SK-N-SH (cell line): ENCODE measurements at regions not wholly inside any gene's neighbourhood (a gene's known extent, or its start where the extent isn't known, plus 50 kb on each side); places are given as distances from the start of the nearest gene placed in this dataset.

Experiments used
- CTCF ChIA-PET: fragments of 300-600, 350-600 bp; formaldehyde crosslinking; extraction: SDS; loops from one replicate; lab custom pipeline; 2021; lab: Yijun Ruan, JAX
- POLR2A ChIA-PET: fragments of 350-600 bp; sonication (Branson Sonifier 250); formaldehyde crosslinking; extraction: SDS; loops from one replicate; lab custom pipeline; 2020; ENCODE audit warnings: antibody characterized with exemption, inconsistent platforms; lab: Yijun Ruan, JAX
- DNase-seq: peaks from one replicate; pipeline ENCODE4 v3.0.0; 2012
- H2AFZ ChIP-seq: fragments of 200-600 bp; sonication (generic); 2 replicates; pipeline ENCODE4 v1.8.1; 2016; ENCODE audit warnings: antibody characterized with exemption, mild to moderate bottlenecking, low read depth
- H3F3A ChIP-seq: fragments of 200-600 bp; sonication (generic); replicated peaks from 2 replicates; pipeline ENCODE3; 2016; ENCODE audit warnings: antibody characterized with exemption, mild to moderate bottlenecking; ENCODE audit not compliant: insufficient read depth
- H3K27ac ChIP-seq, 2 experiments: fragments of 200-500 bp in 1 of 2; fragments of 200-600 bp in 1 of 2; sonication (Bioruptor generic) in 1 of 2; sonication (generic), shearing (Covaris generic) in 1 of 2; 2 replicates each; pipeline versions ENCODE4 v1.5.1 to v1.6.1; 2014 to 2016; ENCODE audit warnings: low read depth in 2 of 2, inconsistent platforms in 1 of 2, low read length in 1 of 2, mild to moderate bottlenecking in 1 of 2, mixed read lengths in 1 of 2
- H3K27me3 ChIP-seq: fragments of 200-600 bp; sonication (generic), shearing (Covaris generic); 2 replicates; pipeline ENCODE4 v1.6.1; 2016; ENCODE audit warnings: mixed run types; ENCODE audit not compliant: insufficient read depth
- H3K36me3 ChIP-seq, 2 experiments: fragments of 200-500 bp in 1 of 2; fragments of 200-600 bp in 1 of 2; sonication (Bioruptor generic) in 1 of 2; sonication (generic) in 1 of 2; replicated peaks in 1 of 2; 2 replicates each; pipeline versions ENCODE3 to v1.5.1; 2014 to 2016; ENCODE audit warnings: low read length in 1 of 2, mild to moderate bottlenecking in 1 of 2; ENCODE audit not compliant: insufficient read depth in 2 of 2, control insufficient read depth in 1 of 2
- H3K4me1 ChIP-seq, 2 experiments: fragments of 200-500 bp in 1 of 2; fragments of 200-600 bp in 1 of 2; sonication (Bioruptor generic) in 1 of 2; sonication (generic), shearing (Covaris generic) in 1 of 2; 2 replicates each; pipeline versions ENCODE4 v1.5.1 to v1.6.1; 2014 to 2016; ENCODE audit warnings: low read depth in 1 of 2, low read length in 1 of 2, mixed run types in 1 of 2; ENCODE audit not compliant: insufficient read depth in 2 of 2, control insufficient read depth in 1 of 2
- H3K4me2 ChIP-seq: fragments of 200-600 bp; sonication (generic), shearing (Covaris generic); 2 replicates; pipeline ENCODE4 v1.6.1; 2017; ENCODE audit warnings: mixed run types
- H3K4me3 ChIP-seq, 2 experiments: fragments of 200-500 bp in 1 of 2; fragments of 200-600 bp in 1 of 2; sonication (Bioruptor generic) in 1 of 2; sonication (generic), shearing (Covaris generic) in 1 of 2; 2 replicates each; pipeline versions ENCODE4 v1.5.1 to v1.8.1; 2014 to 2016; ENCODE audit warnings: low read depth in 2 of 2, inconsistent platforms in 1 of 2, low read length in 1 of 2, mild to moderate bottlenecking in 1 of 2, mixed read lengths in 1 of 2, moderate library complexity in 1 of 2
- H3K79me2 ChIP-seq: fragments of 200-600 bp; sonication (generic); 2 replicates; pipeline ENCODE4 v1.8.1; 2017; ENCODE audit warnings: mild to moderate bottlenecking; ENCODE audit not compliant: insufficient read depth
- H3K9ac ChIP-seq: fragments of 200-600 bp; sonication (generic); 2 replicates; pipeline ENCODE4 v1.6.1; 2017; ENCODE audit warnings: mixed run types
- H3K9me2 ChIP-seq: fragments of 200-600 bp; sonication (generic); 2 replicates; pipeline ENCODE4 v1.6.1; 2017; ENCODE audit warnings: mixed run types
- H3K9me3 ChIP-seq: fragments of 200-600 bp; sonication (generic); 2 replicates; pipeline ENCODE4 v1.6.1; 2017; ENCODE audit warnings: mixed run types, mild to moderate bottlenecking, moderate library complexity
- H4K20me1 ChIP-seq: fragments of 200-600 bp; sonication (generic); 2 replicates; pipeline ENCODE4 v1.6.1; 2017; ENCODE audit warnings: mild to moderate bottlenecking, mixed run types; ENCODE audit not compliant: insufficient read depth
- ELF1 ChIP-seq: IDR thresholded peaks from 2 replicates; pipeline ENCODE4 v1.4.0; 2012
- EP300 ChIP-seq, 2 experiments: IDR thresholded peaks; 2 replicates each; pipeline versions ENCODE4 v1.4.0 to v1.6.1; 2012; ENCODE audit warnings: borderline replicate concordance in 1 of 2, low read depth in 1 of 2, low read length in 1 of 2
- EZH2phosphoT487 ChIP-seq: fragments of 200-600 bp; sonication (generic); IDR thresholded peaks from 2 replicates; pipeline ENCODE4 v1.6.1; 2017; ENCODE audit warnings: low read depth, mixed run types, mild to moderate bottlenecking, antibody characterized with exemption, moderate library complexity, borderline replicate concordance
- FOXJ3 ChIP-seq: sonication (generic); formaldehyde crosslinking; IDR thresholded peaks from 2 replicates; pipeline ENCODE4 v1.5.1; 2020; ENCODE audit warnings: mild to moderate bottlenecking, missing genetic modification reagents
- FOXM1 ChIP-seq: IDR thresholded peaks from 2 replicates; pipeline ENCODE4 v1.4.0; 2012; ENCODE audit warnings: low read depth, mild to moderate bottlenecking
- GABPA ChIP-seq: IDR thresholded peaks from 2 replicates; pipeline ENCODE4 v1.4.0; 2012; ENCODE audit warnings: low read depth, mild to moderate bottlenecking
- GATA2 ChIP-seq: sonication (generic); formaldehyde crosslinking; IDR thresholded peaks from 2 replicates; pipeline ENCODE4 v1.5.0; 2020; ENCODE audit warnings: mild to moderate bottlenecking, missing genetic modification reagents
- JUND ChIP-seq: IDR thresholded peaks from 2 replicates; pipeline ENCODE4 v1.4.0; 2012
- MEF2A ChIP-seq: IDR thresholded peaks from 2 replicates; pipeline ENCODE4 v1.4.0; 2012; ENCODE audit warnings: low read depth, borderline replicate concordance
- NFIC ChIP-seq: IDR thresholded peaks from 2 replicates; pipeline ENCODE4 v1.4.0; 2012; ENCODE audit warnings: borderline replicate concordance
- NRF1 ChIP-seq: IDR thresholded peaks from 2 replicates; pipeline ENCODE4 v1.6.1; 2012; ENCODE audit warnings: low read depth, mild to moderate bottlenecking, low read length
- RXRA ChIP-seq: IDR thresholded peaks from 2 replicates; pipeline ENCODE4 v1.4.0; 2012; ENCODE audit warnings: low read depth, mild to moderate bottlenecking, borderline replicate concordance
- SMC3 ChIP-seq: IDR thresholded peaks from 2 replicates; pipeline ENCODE4 v1.6.1; 2012; ENCODE audit warnings: low read depth, low read length, improper control_type of control experiment
- TCF12 ChIP-seq: IDR thresholded peaks from 2 replicates; pipeline ENCODE4 v1.4.0; 2012
- YY1 ChIP-seq: IDR thresholded peaks from 2 replicates; pipeline ENCODE4 v1.4.0; 2012; ENCODE audit warnings: low read depth, mild to moderate bottlenecking
- WGBS: methylation state at CpG from one replicate; pipeline ENCODE4 v1.1.6; 2017; ENCODE audit warnings: low lambda C conversion rate; 5-methylcytosine and 5-hydroxymethylcytosine counted together
- TF ChIP-seq, protein P1 (sequence below): IDR thresholded peaks from 2 replicates; pipeline ENCODE4 v1.4.0; 2012; ENCODE audit warnings: low read depth, borderline replicate concordance
- TF ChIP-seq, protein P2 (sequence below): IDR thresholded peaks from 2 replicates; pipeline ENCODE4; 2012
- TF ChIP-seq, protein P3 (sequence below): fragments of 150-350 bp; IDR thresholded peaks from 2 replicates; pipeline ENCODE4 v1.6.1; 2017; ENCODE audit warnings: antibody characterized with exemption, low read length, low read depth, borderline replicate concordance
- TF ChIP-seq, protein P4 (sequence below): fragments of 200-600 bp; sonication (generic); IDR thresholded peaks from 2 replicates; pipeline ENCODE4 v1.6.1; 2017; ENCODE audit warnings: antibody characterized with exemption, mild to moderate bottlenecking, moderate library complexity
- TF ChIP-seq, protein P5 (sequence below): IDR thresholded peaks from 2 replicates; pipeline ENCODE4 v1.4.0; 2012; ENCODE audit warnings: low read depth, borderline replicate concordance
- TF ChIP-seq, protein P6 (sequence below): IDR thresholded peaks from 2 replicates; pipeline ENCODE4 v1.4.0; 2012; ENCODE audit warnings: low read depth

DNA sequence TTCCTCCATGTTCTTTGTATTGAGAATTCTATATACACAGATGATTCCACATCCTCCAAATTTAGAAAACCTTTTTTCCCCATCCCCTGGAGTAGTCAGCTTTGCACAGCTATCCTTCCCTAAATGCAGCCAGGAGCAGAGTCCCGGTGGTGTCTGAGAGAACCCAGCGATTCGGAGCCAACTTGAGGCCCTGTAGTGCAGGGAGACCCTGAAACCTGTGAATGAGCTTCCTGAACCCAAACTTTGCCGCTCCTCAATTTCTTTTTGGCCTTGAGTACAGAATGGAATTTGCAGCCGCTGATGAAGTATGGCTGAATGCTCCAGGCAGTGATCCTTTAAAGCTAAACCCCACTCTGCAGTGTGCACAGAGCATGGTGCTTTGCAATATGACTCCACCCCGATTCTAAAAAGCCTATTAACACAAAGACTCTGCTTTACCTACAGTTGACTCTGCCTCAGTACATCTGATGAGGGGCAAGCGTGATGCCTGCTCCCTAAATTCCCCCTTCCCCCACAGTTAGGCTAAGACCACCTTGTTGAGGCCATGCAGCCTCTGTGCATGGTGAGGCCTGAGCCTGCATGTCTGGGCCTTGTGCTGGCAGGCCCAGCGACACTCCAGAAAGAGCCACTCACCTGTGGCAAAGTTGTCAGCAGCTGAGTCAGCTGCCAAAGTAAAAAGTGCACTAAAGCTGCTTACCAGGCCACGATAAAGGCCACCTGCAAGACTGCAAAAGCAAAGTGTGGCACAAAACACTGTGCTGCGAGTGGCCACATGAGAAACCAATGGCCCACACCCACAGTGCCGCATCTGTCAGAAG, 82.1 kb downstream of the PLEKHG1 start:
- Histone ChIP-seq H4K20me1 (no peaks in the 10 kb centered on the region), H3K36me3 (no peaks in the 10 kb centered on the region), H3K4me3 (no peak overlapping the region), H3K9me2 (no peaks in the 10 kb centered on the region), H3F3A (no peaks in the 10 kb centered on the region), H3K27me3 (no peaks in the 10 kb centered on the region), H3K4me1 (no peaks in the 10 kb centered on the region; a peak in 1 of 4 replicates), H3K9ac (no peak overlapping the region), H2AFZ (no peak overlapping the region), H3K4me2 (no peak overlapping the region), H3K27ac (no peak overlapping the region), H3K79me2 (no peaks in the 10 kb centered on the region), H3K9me3 (no peaks in the 10 kb centered on the region)
- DNase-seq, result no peak
- TF ChIP-seq GABPA, result no peak
- 15% methylated on average over 10 of the region's 11 CpGs for WGBS
- ChIA-PET POLR2A (no interaction called here), CTCF (interaction anchor here (0.8 kb wide), 1 partner anchor 136 kb away, joined by 3 read pairs; no protein-coding TSS in a partner anchor)

DNA sequence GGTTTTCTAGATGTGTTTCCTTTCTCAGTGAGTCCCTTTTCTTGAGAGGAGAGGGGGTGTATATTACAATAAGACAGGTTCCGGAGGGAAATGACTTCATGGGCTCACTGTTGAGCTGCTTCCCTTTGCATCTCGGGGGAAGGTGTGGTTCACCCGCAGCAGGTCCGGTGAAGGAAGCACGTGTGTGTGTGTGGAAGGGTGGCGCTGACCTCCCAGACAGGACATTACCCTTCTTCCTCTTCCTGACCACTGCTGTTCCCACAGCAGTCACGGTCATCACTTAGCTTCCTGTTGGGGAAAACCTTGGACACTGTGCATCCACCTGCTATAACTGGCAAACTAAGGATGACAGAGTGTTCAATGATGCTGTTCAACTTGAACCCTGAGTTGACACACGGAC, 83.6 kb downstream of the PLEKHG1 start:
- no peak overlapping the region for H3K4me2 ChIP-seq
- no peaks in the 10 kb centered on the region for H3K9me3 ChIP-seq
- no peaks in the 10 kb centered on the region for H3K36me3 ChIP-seq
- no peak for DNase-seq
- H3F3A ChIP-seq, result no peaks in the 10 kb centered on the region
- no peaks in the 10 kb centered on the region for H3K79me2 ChIP-seq
- H3K4me1 ChIP-seq, result no peaks in the 10 kb centered on the region; a peak in 1 of 4 replicates
- H2AFZ ChIP-seq, result no peak overlapping the region
- no peaks in the 10 kb centered on the region for H3K27me3 ChIP-seq
- TF ChIP-seq FOXJ3 (CRISPR knock-in tag) (no peak), ELF1 (no peak), MEF2A (no peak), NFIC (no peak), GATA2 (CRISPR knock-in tag) (no peak), JUND (no peak), EP300 (IDR thresholded peaks at IDR 0.05; ENCODE audit: borderline replicate concordance in 1 of 2, low read depth in 1 of 2, low read length in 1 of 2) (no peak), YY1 (no peak), NRF1 (no peak), FOXM1 (no peak), TCF12 (no peak), EZH2phosphoT487 (no peak), RXRA (no peak), SMC3 (no peak)
- TF ChIP-seq, protein P1, sequence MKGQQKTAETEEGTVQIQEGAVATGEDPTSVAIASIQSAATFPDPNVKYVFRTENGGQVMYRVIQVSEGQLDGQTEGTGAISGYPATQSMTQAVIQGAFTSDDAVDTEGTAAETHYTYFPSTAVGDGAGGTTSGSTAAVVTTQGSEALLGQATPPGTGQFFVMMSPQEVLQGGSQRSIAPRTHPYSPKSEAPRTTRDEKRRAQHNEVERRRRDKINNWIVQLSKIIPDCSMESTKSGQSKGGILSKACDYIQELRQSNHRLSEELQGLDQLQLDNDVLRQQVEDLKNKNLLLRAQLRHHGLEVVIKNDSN, result no peak
- TF ChIP-seq, protein P2, sequence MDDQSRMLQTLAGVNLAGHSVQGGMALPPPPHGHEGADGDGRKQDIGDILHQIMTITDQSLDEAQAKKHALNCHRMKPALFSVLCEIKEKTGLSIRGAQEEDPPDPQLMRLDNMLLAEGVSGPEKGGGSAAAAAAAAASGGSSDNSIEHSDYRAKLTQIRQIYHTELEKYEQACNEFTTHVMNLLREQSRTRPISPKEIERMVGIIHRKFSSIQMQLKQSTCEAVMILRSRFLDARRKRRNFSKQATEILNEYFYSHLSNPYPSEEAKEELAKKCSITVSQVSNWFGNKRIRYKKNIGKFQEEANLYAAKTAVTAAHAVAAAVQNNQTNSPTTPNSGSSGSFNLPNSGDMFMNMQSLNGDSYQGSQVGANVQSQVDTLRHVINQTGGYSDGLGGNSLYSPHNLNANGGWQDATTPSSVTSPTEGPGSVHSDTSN, result no peak
- TF ChIP-seq, protein P3, sequence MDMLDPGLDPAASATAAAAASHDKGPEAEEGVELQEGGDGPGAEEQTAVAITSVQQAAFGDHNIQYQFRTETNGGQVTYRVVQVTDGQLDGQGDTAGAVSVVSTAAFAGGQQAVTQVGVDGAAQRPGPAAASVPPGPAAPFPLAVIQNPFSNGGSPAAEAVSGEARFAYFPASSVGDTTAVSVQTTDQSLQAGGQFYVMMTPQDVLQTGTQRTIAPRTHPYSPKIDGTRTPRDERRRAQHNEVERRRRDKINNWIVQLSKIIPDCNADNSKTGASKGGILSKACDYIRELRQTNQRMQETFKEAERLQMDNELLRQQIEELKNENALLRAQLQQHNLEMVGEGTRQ, result no peak
- TF ChIP-seq, protein P4, sequence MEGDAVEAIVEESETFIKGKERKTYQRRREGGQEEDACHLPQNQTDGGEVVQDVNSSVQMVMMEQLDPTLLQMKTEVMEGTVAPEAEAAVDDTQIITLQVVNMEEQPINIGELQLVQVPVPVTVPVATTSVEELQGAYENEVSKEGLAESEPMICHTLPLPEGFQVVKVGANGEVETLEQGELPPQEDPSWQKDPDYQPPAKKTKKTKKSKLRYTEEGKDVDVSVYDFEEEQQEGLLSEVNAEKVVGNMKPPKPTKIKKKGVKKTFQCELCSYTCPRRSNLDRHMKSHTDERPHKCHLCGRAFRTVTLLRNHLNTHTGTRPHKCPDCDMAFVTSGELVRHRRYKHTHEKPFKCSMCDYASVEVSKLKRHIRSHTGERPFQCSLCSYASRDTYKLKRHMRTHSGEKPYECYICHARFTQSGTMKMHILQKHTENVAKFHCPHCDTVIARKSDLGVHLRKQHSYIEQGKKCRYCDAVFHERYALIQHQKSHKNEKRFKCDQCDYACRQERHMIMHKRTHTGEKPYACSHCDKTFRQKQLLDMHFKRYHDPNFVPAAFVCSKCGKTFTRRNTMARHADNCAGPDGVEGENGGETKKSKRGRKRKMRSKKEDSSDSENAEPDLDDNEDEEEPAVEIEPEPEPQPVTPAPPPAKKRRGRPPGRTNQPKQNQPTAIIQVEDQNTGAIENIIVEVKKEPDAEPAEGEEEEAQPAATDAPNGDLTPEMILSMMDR, result no peak
- TF ChIP-seq, protein P5, sequence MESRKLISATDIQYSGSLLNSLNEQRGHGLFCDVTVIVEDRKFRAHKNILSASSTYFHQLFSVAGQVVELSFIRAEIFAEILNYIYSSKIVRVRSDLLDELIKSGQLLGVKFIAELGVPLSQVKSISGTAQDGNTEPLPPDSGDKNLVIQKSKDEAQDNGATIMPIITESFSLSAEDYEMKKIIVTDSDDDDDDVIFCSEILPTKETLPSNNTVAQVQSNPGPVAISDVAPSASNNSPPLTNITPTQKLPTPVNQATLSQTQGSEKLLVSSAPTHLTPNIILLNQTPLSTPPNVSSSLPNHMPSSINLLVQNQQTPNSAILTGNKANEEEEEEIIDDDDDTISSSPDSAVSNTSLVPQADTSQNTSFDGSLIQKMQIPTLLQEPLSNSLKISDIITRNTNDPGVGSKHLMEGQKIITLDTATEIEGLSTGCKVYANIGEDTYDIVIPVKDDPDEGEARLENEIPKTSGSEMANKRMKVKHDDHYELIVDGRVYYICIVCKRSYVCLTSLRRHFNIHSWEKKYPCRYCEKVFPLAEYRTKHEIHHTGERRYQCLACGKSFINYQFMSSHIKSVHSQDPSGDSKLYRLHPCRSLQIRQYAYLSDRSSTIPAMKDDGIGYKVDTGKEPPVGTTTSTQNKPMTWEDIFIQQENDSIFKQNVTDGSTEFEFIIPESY, result no peak
- TF ChIP-seq, protein P6, sequence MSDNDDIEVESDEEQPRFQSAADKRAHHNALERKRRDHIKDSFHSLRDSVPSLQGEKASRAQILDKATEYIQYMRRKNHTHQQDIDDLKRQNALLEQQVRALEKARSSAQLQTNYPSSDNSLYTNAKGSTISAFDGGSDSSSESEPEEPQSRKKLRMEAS, result no peak
- no peak overlapping the region for H3K27ac ChIP-seq
- CTCF ChIA-PET, result no interaction called here
- H4K20me1 ChIP-seq, result no peaks in the 10 kb centered on the region
- no peak overlapping the region for H3K9ac ChIP-seq
- 35% methylated on average over 8 of the region's 8 CpGs for WGBS
- POLR2A ChIA-PET, result no interaction called here
- H3K9me2 ChIP-seq, result no peaks in the 10 kb centered on the region
- H3K4me3 ChIP-seq, result no peak overlapping the region
